IMR-90 (cell line): ENCODE measurements at regions not wholly inside any gene's neighbourhood (a gene's known extent, or its start where the extent isn't known, plus 50 kb on each side); places are given as distances from the start of the nearest gene placed in this dataset.

Experiments
- ATAC-seq: fragments of 200-7000 bp; cut with Tn5 transposase; 2 replicates; pipeline ENCODE4 v1.9.1; 2020; ENCODE audit warnings: low read depth, mild to moderate bottlenecking, moderate library complexity
- BruUV-seq: library from RNA; stranded (reverse); fragments of 400-500 nt; replicated peaks from 2 replicates; lab custom pipeline; 2021; lab: Mats Ljungman, UMichigan
- CTCF ChIA-PET: fragments of 300-600 bp; formaldehyde crosslinking; extraction: SDS; loops from one replicate; lab custom pipeline; 2021; ENCODE audit warnings: antibody characterized with exemption; lab: Yijun Ruan, JAX
- POLR2A ChIA-PET: fragments of 300-600 bp; sonication (Branson Sonifier 250); formaldehyde crosslinking; loops from one replicate; lab custom pipeline; 2022; ENCODE audit warnings: antibody characterized with exemption; ENCODE audit not compliant: unreplicated experiment; lab: Charles Lee
- DNase-seq: peaks from one replicate; pipeline ENCODE4 v3.0.0; 2013
- H2AFZ ChIP-seq: replicated peaks from 2 replicates; pipeline ENCODE3; 2013; ENCODE audit warnings: low read length, mild to moderate bottlenecking; ENCODE audit not compliant: poor library complexity
- H2AK5ac ChIP-seq: 2 replicates; pipeline ENCODE4 v1.6.1; 2013; ENCODE audit warnings: low read depth, low read length, inconsistent platforms
- H2AK9ac ChIP-seq: replicated peaks from 2 replicates; pipeline ENCODE3; 2013; ENCODE audit warnings: mild to moderate bottlenecking, low read depth, low read length, moderate library complexity; ENCODE audit not compliant: poor library complexity
- H2BK120ac ChIP-seq: 2 replicates; pipeline ENCODE4 v1.6.1; 2013; ENCODE audit warnings: low read depth, low read length, inconsistent platforms
- H2BK15ac ChIP-seq: 3 replicates; pipeline ENCODE4 v1.6.1; 2013; ENCODE audit warnings: low read depth, low read length, inconsistent platforms
- H2BK20ac ChIP-seq: 2 replicates; pipeline ENCODE4 v1.6.1; 2013; ENCODE audit warnings: low read depth, mild to moderate bottlenecking, inconsistent platforms, low read length, moderate library complexity
- H2BK5ac ChIP-seq: 2 replicates; pipeline ENCODE4 v1.6.1; 2013; ENCODE audit warnings: mild to moderate bottlenecking, low read depth, low read length, inconsistent platforms; ENCODE audit not compliant: poor library complexity, severe bottlenecking
- H3K14ac ChIP-seq: replicated peaks from 2 replicates; pipeline ENCODE4 v1.6.1; 2013; ENCODE audit warnings: low read depth, low read length, inconsistent platforms
- H3K18ac ChIP-seq: 2 replicates; pipeline ENCODE4 v1.6.1; 2013; ENCODE audit warnings: low read depth, low read length, control low read depth
- H3K23ac ChIP-seq: 2 replicates; pipeline ENCODE4 v1.6.1; 2013; ENCODE audit warnings: low read depth, low read length, inconsistent platforms
- H3K27ac ChIP-seq: 2 replicates; pipeline ENCODE4 v1.5.1; 2013; ENCODE audit warnings: mild to moderate bottlenecking, control low read depth, low read length; ENCODE audit not compliant: insufficient read depth
- H3K27me3 ChIP-seq: 2 replicates; pipeline ENCODE4 v1.6.1; 2013; ENCODE audit warnings: low read length; ENCODE audit not compliant: control insufficient read depth, insufficient read depth
- H3K36me3 ChIP-seq: 2 replicates; pipeline ENCODE4 v1.6.1; 2013; ENCODE audit warnings: low read length, mixed read lengths; ENCODE audit not compliant: control insufficient read depth, insufficient read depth
- H3K4ac ChIP-seq: 2 replicates; pipeline ENCODE4 v1.6.1; 2013; ENCODE audit warnings: low read depth, low read length, inconsistent platforms
- H3K4me1 ChIP-seq: 2 replicates; pipeline ENCODE4 v1.6.1; 2013; ENCODE audit warnings: low read length, mixed read lengths; ENCODE audit not compliant: control insufficient read depth, insufficient read depth
- H3K4me2 ChIP-seq: 2 replicates; pipeline ENCODE4 v1.6.1; 2013; ENCODE audit warnings: low read depth, mild to moderate bottlenecking, control low read depth, low read length, moderate library complexity
- H3K4me3 ChIP-seq: 2 replicates; pipeline ENCODE4 v1.5.1; 2013; ENCODE audit warnings: low read depth, mild to moderate bottlenecking, control low read depth, low read length, moderate library complexity; ENCODE audit not compliant: insufficient read depth
- H3K56ac ChIP-seq: 2 replicates; pipeline ENCODE4 v1.6.1; 2013; ENCODE audit warnings: low read length, inconsistent platforms; ENCODE audit not compliant: insufficient read depth; ENCODE audit errors: extremely low read depth
- H3K79me1 ChIP-seq, 2 experiments: 2 replicates each; pipeline ENCODE4 v1.6.1; 2013; ENCODE audit warnings: low read length in 2 of 2, inconsistent platforms in 1 of 2, low read depth in 1 of 2
- H3K9ac ChIP-seq: 2 replicates; pipeline ENCODE4 v1.6.1; 2013; ENCODE audit warnings: low read depth, low read length, control low read depth
- H3K9me1 ChIP-seq: 2 replicates; pipeline ENCODE4 v1.6.1; 2013; ENCODE audit warnings: low read length, inconsistent platforms; ENCODE audit not compliant: insufficient read depth
- H3K9me3 ChIP-seq: 2 replicates; pipeline ENCODE4 v1.6.1; 2013; ENCODE audit warnings: low read length; ENCODE audit not compliant: control insufficient read depth, insufficient read depth
- H4K20me1 ChIP-seq: 2 replicates; pipeline ENCODE4 v1.6.1; 2013; ENCODE audit warnings: low read length, inconsistent platforms; ENCODE audit not compliant: insufficient read depth
- H4K5ac ChIP-seq: 2 replicates; pipeline ENCODE4 v1.6.1; 2013; ENCODE audit warnings: mild to moderate bottlenecking, low read depth, low read length, control low read depth
- H4K8ac ChIP-seq, 2 experiments: 2 replicates each; pipeline ENCODE4 v1.6.1; 2013; ENCODE audit warnings: low read depth in 2 of 2, low read length in 2 of 2, control low read depth in 1 of 2, inconsistent platforms in 1 of 2
- H4K91ac ChIP-seq: 2 replicates; pipeline ENCODE4 v1.6.1; 2013; ENCODE audit warnings: low read depth, low read length, inconsistent platforms; ENCODE audit not compliant: insufficient read depth
- BHLHE40 ChIP-seq: fragments of 150-350 bp; IDR thresholded peaks from 2 replicates; pipeline ENCODE4 v1.6.1; 2016; ENCODE audit warnings: mild to moderate bottlenecking, low read depth, low read length
- CEBPB ChIP-seq: IDR thresholded peaks from 2 replicates; pipeline ENCODE4 v1.6.1; 2012; ENCODE audit warnings: low read depth, low read length, improper control_type of control experiment
- CHD1 ChIP-seq: IDR thresholded peaks from 2 replicates; pipeline ENCODE4 v1.6.1; 2012; ENCODE audit warnings: low read depth, low read length, improper control_type of control experiment
- CTCF ChIP-seq: conservative IDR thresholded peaks from 2 replicates; pipeline ENCODE4 v1.5.1; 2012; ENCODE audit warnings: mild to moderate bottlenecking, low read depth, low read length, improper control_type of control experiment
- ELK1 ChIP-seq: fragments of 150-350 bp; IDR thresholded peaks from 2 replicates; pipeline ENCODE4 v1.6.1; 2016; ENCODE audit warnings: low read depth, mild to moderate bottlenecking, low read length, moderate library complexity, borderline replicate concordance
- MAFK ChIP-seq: IDR thresholded peaks from 2 replicates; pipeline ENCODE4 v1.6.1; 2012; ENCODE audit warnings: low read depth, low read length, improper control_type of control experiment
- MAZ ChIP-seq: IDR thresholded peaks from 2 replicates; pipeline ENCODE4 v1.6.1; 2012; ENCODE audit warnings: low read depth, mild to moderate bottlenecking, low read length, improper control_type of control experiment, moderate library complexity, borderline replicate concordance
- MXI1 ChIP-seq: IDR thresholded peaks from 2 replicates; pipeline ENCODE4 v1.6.1; 2012; ENCODE audit warnings: low read depth, mild to moderate bottlenecking, low read length, moderate library complexity, borderline replicate concordance
- NFE2L2 ChIP-seq: fragments of 150-350 bp; IDR thresholded peaks from 2 replicates; pipeline ENCODE4 v1.6.1; 2016; ENCODE audit warnings: low read depth, mild to moderate bottlenecking, low read length
- RAD21 ChIP-seq: IDR thresholded peaks from 2 replicates; pipeline ENCODE4 v1.6.1; 2012; ENCODE audit warnings: low read length, improper control_type of control experiment
- RFX5 ChIP-seq: IDR thresholded peaks from 2 replicates; pipeline ENCODE4 v1.8.0; 2012; ENCODE audit warnings: low read depth, mild to moderate bottlenecking, low read length, moderate library complexity
- SMC3 ChIP-seq: fragments of 150-350 bp; IDR thresholded peaks from 2 replicates; pipeline ENCODE4 v1.6.1; 2016; ENCODE audit warnings: low read depth, mild to moderate bottlenecking, antibody characterized with exemption, low read length, moderate library complexity
- WGBS, 2 experiments: methylation state at CpG; one replicate each; pipeline versions ENCODE4 v1.1.5 to v1.1.7; 2013; ENCODE audit warnings: missing lambda C conversion rate in 2 of 2; ENCODE audit not compliant: insufficient read length in 1 of 2; ENCODE audit errors: extremely low coverage in 2 of 2; 5-methylcytosine and 5-hydroxymethylcytosine counted together
- dilution Hi-C: fragments of 300-500 bp; cut with HindIII; formaldehyde crosslinking; loops from one replicate; pipeline ENCODE4 v1.14.3; 2018; ENCODE audit warnings: low sequenced_read_pairs; ENCODE audit not compliant: unreplicated experiment
- in situ Hi-C: fragments of 300-500 bp; cut with MboI; formaldehyde crosslinking; loops from 3 replicates; pipeline ENCODE4 v1.14.3; 2019; ENCODE audit warnings: low sequenced_read_pairs, inconsistent platforms, mixed read lengths
- intact Hi-C: fragments of 100-400 bp; cut with micrococcal nuclease; formaldehyde crosslinking; loops from 2 replicates; pipeline ENCODE4 v1.10.0; 2022

- no TSS peak for BruUV-seq
- no peak overlapping the region for H3K4me3 ChIP-seq
- intact Hi-C loops: no loop called here
- POLR2A ChIA-PET: no interaction called here
- ATAC-seq (no peak), DNase-seq (no peak)
- WGBS, 2 experiments: no CpG with 5 or more reads among the region's 6 CpGs
- H3K9ac ChIP-seq: no peak overlapping the region
- H3K4me1 ChIP-seq: no peaks in the 10 kb centered on the region
- H3K79me1 ChIP-seq: no peaks in the 10 kb centered on the region
- H3K4ac ChIP-seq: no peak overlapping the region
- no peak overlapping the region for H4K5ac ChIP-seq
- H2BK120ac ChIP-seq: no peak overlapping the region
- dilution Hi-C loops: no loop called here
- no peaks in the 10 kb centered on the region for H4K20me1 ChIP-seq
- CTCF ChIA-PET: no interaction called here
- H3K36me3 ChIP-seq: no peaks in the 10 kb centered on the region
- H3K9me3 ChIP-seq: peaks cover 61% of the 10 kb centered on the region
- no peaks in the 10 kb centered on the region for H3K27me3 ChIP-seq
- H3K4me2 ChIP-seq: no peak overlapping the region
- in situ Hi-C loops: no loop called here
- H3K56ac ChIP-seq: no peak overlapping the region
- no peak overlapping the region for H3K18ac ChIP-seq
- H4K8ac ChIP-seq: no peak overlapping the region
- H3K27ac ChIP-seq: no peak overlapping the region
- H3K14ac ChIP-seq: no peak overlapping the region
- no peak overlapping the region for H2BK5ac ChIP-seq
- H2AK9ac ChIP-seq: no peak overlapping the region
- H3K9me1 ChIP-seq: no peaks in the 10 kb centered on the region
- H2BK20ac ChIP-seq: no peak overlapping the region
- H2BK15ac ChIP-seq: no peak overlapping the region
- no peak overlapping the region for H3K23ac ChIP-seq
- H4K91ac ChIP-seq: no peak overlapping the region
- no peak overlapping the region for H2AK5ac ChIP-seq
- TF ChIP-seq CTCF (no peak), MXI1 (no peak), RAD21 (no peak), MAZ (no peak), SMC3 (no peak), CEBPB (no peak), BHLHE40 (no peak), CHD1 (no peak), RFX5 (no peak), ELK1 (no peak), MAFK (no peak), NFE2L2 (no peak)
- H2AFZ ChIP-seq: no peak overlapping the region
Measured at GRCh38 chr14:104371917-104372316, 207.6 kb upstream of the C14orf180 start.
